ENCODE measurements at regions not wholly inside any gene's neighbourhood (a gene's known extent, or its start where the extent isn't known, plus 50 kb on each side); places are given as distances from the start of the nearest gene placed in this dataset.
A peak's percentile ranks its signal among the peaks of the same experiment; 100 is the strongest.

GRCh38 chr21:36532769-36533467 lies 53.0 kb upstream of the CLDN14 start:
- no peak for DNase-seq

GRCh38 chr21:36533468-36533848 lies 53.5 kb upstream of the CLDN14 start:
- no peak for DNase-seq

GRCh38 chr21:36534656-36535055 lies 54.7 kb upstream of the CLDN14 start:
- DNase-seq, result no peak

- peak in 1 of 2 experiments; percentile 11 for DNase-seq
Measured at GRCh38 chr21:36535618-36536241, 55.8 kb upstream of the CLDN14 start.

DNA sequence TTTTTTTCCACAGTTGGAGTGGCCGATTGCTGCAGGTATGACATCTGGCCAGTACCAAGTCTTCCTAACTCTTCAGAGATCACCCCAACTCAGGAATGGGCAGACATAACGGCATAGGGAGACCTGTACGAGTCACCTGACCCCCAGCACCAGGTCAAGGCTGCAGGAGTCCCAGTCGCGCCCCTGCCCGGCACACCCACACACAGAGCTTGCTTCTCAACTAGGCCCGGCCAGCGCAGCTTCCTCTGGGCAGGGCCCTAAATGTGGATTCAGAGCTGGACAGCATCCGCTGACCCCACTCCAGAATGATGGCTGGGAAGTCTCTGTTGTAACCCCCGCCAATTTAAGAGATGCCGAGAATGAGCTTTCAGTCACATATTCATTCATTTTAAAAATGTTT lies 58.8 kb upstream of the CLDN14 start:
- DNase-seq, result no peak

GRCh38 chr21:36539434-36540150 lies 59.7 kb upstream of the CLDN14 start:
- no peak for DNase-seq

DNA sequence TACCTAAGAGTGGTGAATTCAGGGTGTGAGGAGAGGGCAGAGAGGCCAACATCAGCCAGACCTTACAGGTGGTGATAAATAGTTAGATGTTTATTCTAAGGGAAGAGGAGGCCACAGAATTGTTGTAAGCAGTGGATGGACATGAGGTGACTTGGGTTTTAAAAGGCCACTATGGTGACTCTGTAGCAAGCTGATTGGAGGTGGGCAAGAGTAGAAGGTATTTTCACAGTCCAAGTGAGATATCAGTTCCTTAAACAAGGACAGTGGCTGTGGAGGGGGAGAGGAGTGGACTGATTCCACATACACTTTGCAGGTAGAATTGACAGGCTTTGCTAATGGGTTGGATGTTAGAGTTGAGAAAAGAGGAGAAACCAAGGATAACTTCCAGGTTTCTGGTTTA lies 60.8 kb upstream of the CLDN14 start:
- DNase-seq, result no peak

DNA sequence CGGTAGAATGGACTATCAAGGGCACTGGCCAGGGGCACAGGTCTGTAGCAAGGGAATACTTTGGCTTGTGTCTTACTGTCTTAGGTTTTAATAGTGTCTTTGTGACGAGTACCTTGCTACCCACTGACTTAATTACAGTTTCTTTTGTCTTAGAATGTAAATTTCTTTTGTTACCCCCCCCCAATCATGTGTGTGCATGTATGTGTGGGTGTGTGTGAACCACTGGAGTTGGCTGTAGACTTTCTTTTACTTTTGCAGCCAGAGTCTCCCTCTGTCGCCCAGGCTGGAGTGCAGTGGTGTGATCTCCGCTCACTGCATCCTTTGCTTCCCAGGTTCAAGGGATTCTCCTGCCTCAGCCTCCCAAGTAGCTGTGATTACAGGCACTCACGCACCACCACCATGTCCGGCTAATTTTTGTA lies 61.8 kb upstream of the CLDN14 start:
- DNase-seq, result no peak

GRCh38 chr21:36542312-36543101 lies 62.6 kb upstream of the CLDN14 start:
- DNase-seq, result peak; percentile 79 to 94

- DNase-seq, result no peak
Measured at GRCh38 chr21:36543924-36544323, 64.0 kb upstream of the CLDN14 start.

DNA sequence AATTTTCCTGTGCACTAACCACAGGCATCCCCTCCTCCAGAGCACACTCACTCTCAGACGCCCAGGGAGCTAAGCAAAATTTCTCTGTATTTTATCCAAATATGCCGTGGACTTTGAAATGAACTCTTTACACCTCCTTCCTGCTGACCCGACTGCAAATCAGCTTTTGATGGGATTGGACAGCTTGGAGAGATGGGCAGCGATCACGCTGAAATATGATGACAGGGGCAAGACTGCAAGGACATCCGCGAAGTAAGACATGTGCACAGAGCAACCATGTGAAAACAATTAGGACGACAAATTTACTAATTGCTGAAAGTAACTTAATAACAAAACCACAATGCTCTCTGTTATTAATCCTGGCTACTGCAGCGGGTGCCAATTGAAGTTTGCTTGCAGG lies 64.6 kb upstream of the CLDN14 start:
- peak in 1 of 2 experiments; percentile 48 for DNase-seq

- DNase-seq, result peak; percentile 4 to 27
Measured at GRCh38 chr21:36545776-36546511, 66.0 kb upstream of the CLDN14 start.

DNA sequence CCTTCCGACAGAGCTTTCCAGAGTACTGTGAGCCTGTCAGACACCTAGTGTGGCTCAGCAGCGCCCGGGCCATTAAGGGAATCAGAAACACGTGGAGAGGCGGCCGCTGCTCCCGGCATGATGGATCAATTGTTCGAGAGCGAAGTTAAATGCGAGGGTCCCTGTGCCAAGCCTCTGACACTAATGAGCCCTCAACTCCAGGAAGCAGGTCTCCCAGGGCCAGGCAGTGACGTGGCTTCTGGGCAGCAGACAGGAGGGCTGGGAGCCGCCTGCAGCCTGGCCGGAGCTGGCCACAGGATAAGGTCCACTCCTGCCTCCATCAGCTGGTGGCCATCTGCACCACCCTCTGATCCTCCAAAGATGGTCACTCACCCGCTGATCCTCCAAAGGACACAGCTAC lies 67.5 kb upstream of the CLDN14 start:
- no peak for DNase-seq

DNA sequence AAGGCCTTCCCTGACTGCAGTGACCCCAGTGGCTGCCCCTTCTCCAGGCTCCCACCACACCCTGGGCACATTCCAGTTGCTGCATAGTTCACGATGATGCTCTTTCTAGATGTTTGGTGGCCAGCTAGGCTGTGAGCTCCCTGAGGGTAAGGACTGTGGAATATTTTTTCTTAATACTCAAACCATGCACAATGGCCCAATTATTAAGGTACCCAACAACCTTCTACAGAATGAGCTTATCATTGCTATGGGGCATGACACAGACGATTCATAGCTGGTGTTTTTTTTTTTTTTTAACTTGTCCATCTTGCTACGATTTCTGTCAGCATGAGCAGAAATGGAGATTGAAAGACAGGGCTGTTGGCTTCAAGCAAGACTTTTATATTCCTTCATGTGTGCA lies 68.9 kb upstream of the CLDN14 start:
- no peak for DNase-seq

DNA sequence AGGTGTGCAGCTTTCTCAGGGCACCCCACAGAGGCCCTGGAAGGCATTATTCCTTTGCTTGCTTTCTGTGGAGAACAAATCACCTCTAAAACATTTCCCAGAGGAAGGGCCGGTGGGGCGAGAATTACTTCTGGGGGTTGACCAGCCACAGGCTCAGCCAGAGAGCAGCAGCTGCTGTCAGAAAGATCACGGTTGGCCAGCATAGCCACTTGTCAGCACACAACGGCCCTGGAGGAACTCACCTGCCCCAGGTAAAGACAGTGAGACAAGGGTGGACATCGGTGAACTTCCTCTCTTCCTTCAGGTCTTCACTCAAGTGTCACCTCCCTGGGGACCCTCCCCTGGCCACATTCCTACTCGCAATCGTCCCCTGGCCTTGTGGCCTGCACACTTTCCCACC lies 69.5 kb upstream of the CLDN14 start:
- no peak for DNase-seq

DNA sequence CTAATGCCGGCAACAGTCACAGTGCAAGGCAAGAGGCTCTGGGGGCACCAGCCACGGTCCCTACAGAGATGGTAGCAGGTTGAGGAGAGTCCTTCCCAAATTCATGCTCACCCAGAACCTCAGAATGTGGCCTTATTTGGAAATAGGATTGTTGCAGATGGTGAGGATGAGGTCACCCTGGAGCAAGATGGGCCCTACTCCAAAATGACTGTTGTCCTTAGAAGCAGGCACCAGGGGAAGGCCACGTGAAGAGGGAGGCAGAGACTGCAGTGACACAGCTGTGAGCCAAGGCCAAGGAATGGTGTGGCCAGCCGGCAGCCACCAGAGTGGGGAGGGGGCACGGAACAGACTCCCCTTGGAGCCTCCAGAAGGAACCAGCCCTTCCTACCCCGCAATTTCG lies 70.8 kb upstream of the CLDN14 start:
- DNase-seq, result no peak

GRCh38 chr21:36551321-36551720 lies 71.4 kb upstream of the CLDN14 start:
- DNase-seq, result no peak

- no peak for DNase-seq
Measured at GRCh38 chr21:36551731-36552433, 72.0 kb upstream of the CLDN14 start.

GRCh38 chr21:36552434-36552785 lies 72.5 kb upstream of the CLDN14 start:
- no peak for DNase-seq

- no peak for DNase-seq
Measured at GRCh38 chr21:36553406-36553805, 73.5 kb upstream of the CLDN14 start.

- no peak for DNase-seq
Measured at GRCh38 chr21:36554411-36555157, 74.7 kb upstream of the CLDN14 start.

Data from NCI-H526 (cell line).